ENCODE measurements at regions not wholly inside any gene's neighbourhood (a gene's known extent, or its start where the extent isn't known, plus 50 kb on each side); places are given as distances from the start of the nearest gene placed in this dataset.

- Mint-ChIP-seq H3K27ac (ENCODE audit: low read depth, unreplicated experiment) (no peak overlapping the region), H3K4me1 (ENCODE audit: insufficient read depth, unreplicated experiment) (no peaks in the 10 kb centered on the region), H3K9me3 (ENCODE audit: unreplicated experiment) (no peaks in the 10 kb centered on the region), H3K36me3 (ENCODE audit: insufficient read depth, unreplicated experiment) (no peaks in the 10 kb centered on the region), H3K4me3 (ENCODE audit: unreplicated experiment) (no peak overlapping the region), H3K27me3 (ENCODE audit: insufficient read depth, unreplicated experiment) (no peaks in the 10 kb centered on the region)
- TF ChIP-seq, protein P1, sequence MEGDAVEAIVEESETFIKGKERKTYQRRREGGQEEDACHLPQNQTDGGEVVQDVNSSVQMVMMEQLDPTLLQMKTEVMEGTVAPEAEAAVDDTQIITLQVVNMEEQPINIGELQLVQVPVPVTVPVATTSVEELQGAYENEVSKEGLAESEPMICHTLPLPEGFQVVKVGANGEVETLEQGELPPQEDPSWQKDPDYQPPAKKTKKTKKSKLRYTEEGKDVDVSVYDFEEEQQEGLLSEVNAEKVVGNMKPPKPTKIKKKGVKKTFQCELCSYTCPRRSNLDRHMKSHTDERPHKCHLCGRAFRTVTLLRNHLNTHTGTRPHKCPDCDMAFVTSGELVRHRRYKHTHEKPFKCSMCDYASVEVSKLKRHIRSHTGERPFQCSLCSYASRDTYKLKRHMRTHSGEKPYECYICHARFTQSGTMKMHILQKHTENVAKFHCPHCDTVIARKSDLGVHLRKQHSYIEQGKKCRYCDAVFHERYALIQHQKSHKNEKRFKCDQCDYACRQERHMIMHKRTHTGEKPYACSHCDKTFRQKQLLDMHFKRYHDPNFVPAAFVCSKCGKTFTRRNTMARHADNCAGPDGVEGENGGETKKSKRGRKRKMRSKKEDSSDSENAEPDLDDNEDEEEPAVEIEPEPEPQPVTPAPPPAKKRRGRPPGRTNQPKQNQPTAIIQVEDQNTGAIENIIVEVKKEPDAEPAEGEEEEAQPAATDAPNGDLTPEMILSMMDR (IDR thresholded peaks at IDR 0.05; ENCODE audit: unreplicated experiment), result no peak
- ChIA-PET CTCF (no interaction called here), POLR2A (no interaction called here)
- BruUV-seq (replicated peaks), result no TSS peak
- intact Hi-C loops (cut with micrococcal nuclease), result no loop called here
- DNase-seq (ENCODE audit: unreplicated experiment), result no peak
These were observed 258.3 kb upstream of the TFAP2D start for GRCh38 chr6:50455029-50455428.

DNA sequence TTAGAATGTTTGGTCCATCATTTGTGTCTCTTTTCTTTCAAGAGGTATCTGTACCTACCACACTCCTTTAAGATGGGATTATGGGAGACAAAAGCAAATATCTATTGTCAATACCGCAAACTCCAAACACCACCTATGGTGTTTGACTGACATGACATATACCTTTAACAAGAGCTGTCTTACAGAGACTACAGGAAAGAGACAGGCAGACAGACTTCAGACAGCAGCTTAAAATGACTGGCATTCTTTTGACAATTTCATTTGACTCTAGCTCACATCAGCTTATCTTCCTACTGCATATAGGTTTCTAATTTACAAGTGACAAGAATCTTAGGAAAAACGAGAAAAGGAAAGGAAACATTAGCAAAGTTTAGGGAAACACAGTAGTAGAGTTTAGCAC lies 256.0 kb upstream of the TFAP2D start:
- ChIA-PET CTCF (no interaction called here), POLR2A (no interaction called here)
- Mint-ChIP-seq H3K4me3 (ENCODE audit: unreplicated experiment) (no peak overlapping the region), H3K9me3 (ENCODE audit: unreplicated experiment) (no peaks in the 10 kb centered on the region), H3K36me3 (ENCODE audit: insufficient read depth, unreplicated experiment) (no peaks in the 10 kb centered on the region), H3K27me3 (ENCODE audit: insufficient read depth, unreplicated experiment) (no peaks in the 10 kb centered on the region), H3K4me1 (ENCODE audit: insufficient read depth, unreplicated experiment) (no peaks in the 10 kb centered on the region), H3K27ac (ENCODE audit: low read depth, unreplicated experiment) (no peak overlapping the region)
- BruUV-seq (replicated peaks), result no TSS peak
- no peak for DNase-seq (ENCODE audit: unreplicated experiment)
- intact Hi-C loops (cut with micrococcal nuclease), result no loop called here
- TF ChIP-seq, protein P1 (IDR thresholded peaks at IDR 0.05; ENCODE audit: unreplicated experiment), result no peak

DNA sequence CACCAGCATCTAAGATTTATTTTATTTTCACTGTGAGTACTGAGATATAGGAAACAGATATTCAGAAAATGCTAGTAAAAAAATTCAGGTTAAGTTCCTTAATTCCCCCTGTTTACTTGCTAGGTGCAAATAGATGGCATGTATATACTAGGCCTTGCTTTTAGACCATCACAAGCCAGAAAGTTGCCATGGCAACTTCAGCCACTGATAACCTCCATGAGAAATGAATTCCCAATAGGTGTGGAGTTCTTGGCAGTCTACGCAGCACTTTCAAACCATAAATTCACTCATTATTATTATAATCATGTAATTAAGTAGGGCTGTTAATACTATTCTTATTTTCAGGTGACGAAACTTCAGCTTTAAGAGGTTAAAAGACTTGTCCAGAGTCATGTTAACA lies 251.6 kb upstream of the TFAP2D start:
- Mint-ChIP-seq H3K27ac (ENCODE audit: low read depth, unreplicated experiment) (no peak overlapping the region), H3K9me3 (ENCODE audit: unreplicated experiment) (no peaks in the 10 kb centered on the region), H3K27me3 (ENCODE audit: insufficient read depth, unreplicated experiment) (no peaks in the 10 kb centered on the region), H3K36me3 (ENCODE audit: insufficient read depth, unreplicated experiment) (no peaks in the 10 kb centered on the region), H3K4me3 (ENCODE audit: unreplicated experiment) (no peak overlapping the region), H3K4me1 (ENCODE audit: insufficient read depth, unreplicated experiment) (no peaks in the 10 kb centered on the region)
- ChIA-PET CTCF (no interaction called here), POLR2A (interaction anchor here (0.7 kb wide), 1 partner anchor 11 kb away, joined by 3 read pairs; no protein-coding TSS in a partner anchor)
- intact Hi-C loops (cut with micrococcal nuclease), result no loop called here
- TF ChIP-seq, protein P1 (IDR thresholded peaks at IDR 0.05; ENCODE audit: unreplicated experiment), result no peak
- no TSS peak for BruUV-seq (replicated peaks)
- DNase-seq (ENCODE audit: unreplicated experiment), result no peak

GRCh38 chr6:50463931-50464330 lies 249.4 kb upstream of the TFAP2D start:
- Mint-ChIP-seq H3K36me3 (ENCODE audit: insufficient read depth, unreplicated experiment) (no peaks in the 10 kb centered on the region), H3K4me1 (ENCODE audit: insufficient read depth, unreplicated experiment) (no peaks in the 10 kb centered on the region), H3K27me3 (ENCODE audit: insufficient read depth, unreplicated experiment) (no peaks in the 10 kb centered on the region), H3K9me3 (ENCODE audit: unreplicated experiment) (no peaks in the 10 kb centered on the region), H3K4me3 (ENCODE audit: unreplicated experiment) (no peak overlapping the region), H3K27ac (ENCODE audit: low read depth, unreplicated experiment) (no peak overlapping the region)
- intact Hi-C loops (cut with micrococcal nuclease), result no loop called here
- CTCF ChIA-PET, result no interaction called here
- POLR2A ChIA-PET, result no interaction called here
- DNase-seq (ENCODE audit: unreplicated experiment), result no peak
- no TSS peak for BruUV-seq (replicated peaks)
- TF ChIP-seq, protein P1 (IDR thresholded peaks at IDR 0.05; ENCODE audit: unreplicated experiment), result no peak
